SH-SY5Y (cell line): ENCODE measurements at regions not wholly inside any gene's neighbourhood (a gene's known extent, or its start where the extent isn't known, plus 50 kb on each side); places are given as distances from the start of the nearest gene placed in this dataset.

Source experiments
- GATA2 ChIP-seq: IDR thresholded peaks from 2 replicates; pipeline ENCODE4 v1.6.1; 2011; ENCODE audit warnings: mild to moderate bottlenecking, low read depth, low read length
- GATA3 ChIP-seq: IDR thresholded peaks from 2 replicates; pipeline ENCODE4 v1.6.1; 2011; ENCODE audit warnings: low read depth, mild to moderate bottlenecking, low read length, moderate library complexity

GRCh38 chr19:31596751-31597150, 247.5 kb upstream of the TSHZ3 start:
- no peak for TF ChIP-seq GATA2
- no peak for TF ChIP-seq GATA3
